IgD-negative memory B cell (primary cell): ENCODE measurements at regions not wholly inside any gene's neighbourhood (a gene's known extent, or its start where the extent isn't known, plus 50 kb on each side); places are given as distances from the start of the nearest gene placed in this dataset.

Experiments used
- H3K27ac Mint-ChIP-seq, 3 donors: one replicate each; pipeline ENCODE4 v1.8.0; 2020 to 2022; ENCODE audit warnings: mild to moderate bottlenecking in 3 of 3, mixed read lengths in 3 of 3, moderate library complexity in 1 of 3
- H3K27me3 Mint-ChIP-seq: one replicate; pipeline ENCODE4 v1.8.0; 2021; ENCODE audit warnings: mixed read lengths
- H3K36me3 Mint-ChIP-seq: one replicate; pipeline ENCODE4 v1.8.0; 2020; ENCODE audit warnings: mild to moderate bottlenecking, mixed read lengths
- H3K4me1 Mint-ChIP-seq, 3 donors: one replicate each; pipeline ENCODE4 v1.8.0; 2020 to 2022; ENCODE audit warnings: mixed read lengths in 3 of 3, mild to moderate bottlenecking in 1 of 3
- H3K4me3 Mint-ChIP-seq, 4 donors: one replicate each; pipeline ENCODE4 v1.8.0; 2020 to 2022; ENCODE audit warnings: mild to moderate bottlenecking in 4 of 4, mixed read lengths in 4 of 4, moderate library complexity in 3 of 4
- H3K9me3 Mint-ChIP-seq, 3 donors: one replicate each; pipeline ENCODE4 v1.8.0; 2020 to 2021; ENCODE audit warnings: mixed read lengths in 3 of 3, mild to moderate bottlenecking in 1 of 3

- no peaks in the 10 kb centered on the region for H3K36me3 Mint-ChIP-seq
- H3K27me3 Mint-ChIP-seq, result no peaks in the 10 kb centered on the region
- peak overlapping the region in 2 of 4 donors; percentile 10 to 66 for H3K4me3 Mint-ChIP-seq
- H3K9me3 Mint-ChIP-seq, result no peaks in the 10 kb centered on the region
- H3K27ac Mint-ChIP-seq, result peak overlapping the region; percentile 9 to 76 (median 58)
- peaks cover 39 to 49% (median 45%) of the 10 kb centered on the region in 3 donors for H3K4me1 Mint-ChIP-seq
Measured at GRCh38 chr9:109963079-109963478, 183.1 kb downstream of the PALM2AKAP2 start.

GRCh38 chr9:109966643-109967368 lies 186.8 kb downstream of the PALM2AKAP2 start:
- no peaks in the 10 kb centered on the region for H3K9me3 Mint-ChIP-seq
- no peaks in the 10 kb centered on the region for H3K27me3 Mint-ChIP-seq
- H3K27ac Mint-ChIP-seq, result peak overlapping the region; percentile 94 to 98 (median 97)
- H3K4me3 Mint-ChIP-seq, result peak overlapping the region; percentile 70 to 92 (median 80)
- no peaks in the 10 kb centered on the region for H3K36me3 Mint-ChIP-seq
- H3K4me1 Mint-ChIP-seq, result peaks cover 49 to 71% (median 52%) of the 10 kb centered on the region in 3 donors

GRCh38 chr9:109967651-109968642 lies 187.9 kb downstream of the PALM2AKAP2 start:
- H3K4me1 Mint-ChIP-seq, result peaks cover 54 to 80% (median 61%) of the 10 kb centered on the region in 3 donors
- peak overlapping the region; percentile 94 to 98 (median 97) for H3K27ac Mint-ChIP-seq
- no peaks in the 10 kb centered on the region for H3K27me3 Mint-ChIP-seq
- no peaks in the 10 kb centered on the region for H3K36me3 Mint-ChIP-seq
- peak overlapping the region; percentile 44 to 92 (median 80) for H3K4me3 Mint-ChIP-seq
- no peaks in the 10 kb centered on the region for H3K9me3 Mint-ChIP-seq

DNA sequence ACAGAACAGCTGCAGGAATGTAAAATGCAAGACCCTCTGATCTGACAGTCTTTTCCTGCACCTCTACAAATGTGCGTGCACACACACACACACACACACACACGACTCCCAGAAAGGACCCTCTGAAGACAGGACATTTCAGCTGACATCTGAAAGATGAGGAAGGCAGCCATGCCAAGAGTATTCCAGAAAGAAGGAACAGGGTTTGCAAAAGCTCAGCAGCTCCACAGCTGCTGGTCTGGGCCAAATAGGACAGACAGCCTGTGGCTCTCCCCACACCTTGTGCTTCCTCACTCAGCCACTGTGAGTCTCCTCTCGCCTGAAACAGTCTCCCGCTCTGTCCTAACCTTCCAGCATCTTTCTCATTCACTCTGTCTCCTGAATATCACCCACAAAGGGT lies 189.0 kb downstream of the PALM2AKAP2 start:
- Mint-ChIP-seq H3K36me3 (no peaks in the 10 kb centered on the region), H3K9me3 (no peaks in the 10 kb centered on the region), H3K4me1 (peaks cover 54 to 81% (median 66%) of the 10 kb centered on the region in 3 donors), H3K27ac (peak overlapping the region; percentile 94 to 98 (median 97)), H3K4me3 (peak overlapping the region in 3 of 4 donors; percentile 73 to 88 (median 86)), H3K27me3 (no peaks in the 10 kb centered on the region)

- no peaks in the 10 kb centered on the region for H3K27me3 Mint-ChIP-seq
- no peaks in the 10 kb centered on the region for H3K9me3 Mint-ChIP-seq
- no peaks in the 10 kb centered on the region for H3K36me3 Mint-ChIP-seq
- H3K4me1 Mint-ChIP-seq, result peaks cover 61 to 85% (median 73%) of the 10 kb centered on the region in 3 donors
- H3K27ac Mint-ChIP-seq, result peak overlapping the region; percentile 94 to 98 (median 97)
- peak overlapping the region in 3 of 4 donors; percentile 67 to 88 (median 73) for H3K4me3 Mint-ChIP-seq
Measured at GRCh38 chr9:109969573-109970237, 189.7 kb downstream of the PALM2AKAP2 start.

GRCh38 chr9:109971226-109971625 lies 191.2 kb downstream of the PALM2AKAP2 start:
- Mint-ChIP-seq H3K9me3 (peaks cover 0 to 2% (median 0%) of the 10 kb centered on the region in 3 donors), H3K27ac (peak overlapping the region; percentile 77 to 95 (median 91)), H3K27me3 (no peaks in the 10 kb centered on the region), H3K36me3 (no peaks in the 10 kb centered on the region), H3K4me1 (peaks cover 56 to 88% (median 77%) of the 10 kb centered on the region in 3 donors), H3K4me3 (no peak overlapping the region)

DNA sequence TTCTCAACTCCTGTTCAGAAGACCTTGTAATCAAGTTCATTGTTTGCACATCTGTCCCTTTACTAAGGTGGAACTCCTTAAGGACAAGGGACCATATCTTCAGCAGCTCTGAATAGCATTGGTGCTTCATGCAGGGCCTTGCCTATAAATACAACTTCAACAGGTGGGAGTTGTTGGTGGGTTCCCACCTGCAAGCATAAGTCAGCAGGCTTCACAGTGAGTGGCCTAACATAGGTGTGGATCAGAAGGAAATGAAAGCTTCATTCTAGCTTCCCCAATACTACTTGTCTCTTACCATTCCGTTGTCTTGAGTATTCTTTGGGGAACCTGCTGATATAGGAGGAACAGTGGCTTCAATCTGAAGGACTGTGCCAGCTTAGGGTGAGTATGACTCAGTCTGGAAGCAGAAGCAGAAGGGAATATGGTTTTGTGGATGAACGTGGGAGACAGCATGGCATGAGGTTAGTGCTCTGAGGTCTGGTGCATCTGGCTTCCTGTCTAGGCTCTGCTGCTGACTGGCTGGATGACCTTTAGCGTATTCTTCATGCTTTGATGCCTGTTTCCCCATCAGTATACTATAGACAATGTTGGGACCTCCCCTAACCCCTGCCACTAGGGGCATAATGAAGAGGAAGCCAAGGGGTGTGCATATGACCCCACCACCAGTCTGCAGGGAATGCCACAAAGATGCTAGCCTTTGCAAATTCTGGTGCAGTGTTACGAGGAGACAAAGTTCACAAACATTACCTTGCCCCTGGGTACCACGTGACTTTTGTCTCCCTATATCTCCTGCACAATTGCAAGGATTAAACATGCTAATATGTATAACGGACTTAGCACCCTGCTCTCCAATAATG lies 192.3 kb downstream of the PALM2AKAP2 start:
- H3K9me3 Mint-ChIP-seq, result peaks cover 0 to 2% (median 0%) of the 10 kb centered on the region in 3 donors
- no peaks in the 10 kb centered on the region for H3K27me3 Mint-ChIP-seq
- H3K4me1 Mint-ChIP-seq, result peaks cover 50 to 88% (median 77%) of the 10 kb centered on the region in 3 donors
- H3K27ac Mint-ChIP-seq, result peak overlapping the region; percentile 77 to 95 (median 91)
- H3K36me3 Mint-ChIP-seq, result no peaks in the 10 kb centered on the region
- H3K4me3 Mint-ChIP-seq, result peak overlapping the region; percentile 36 to 65 (median 44)

- peaks cover 0 to 2% (median 0%) of the 10 kb centered on the region in 3 donors for H3K9me3 Mint-ChIP-seq
- H3K27me3 Mint-ChIP-seq, result no peaks in the 10 kb centered on the region
- H3K4me3 Mint-ChIP-seq, result peak overlapping the region in 2 of 4 donors; percentile 43 to 82
- peak overlapping the region; percentile 75 to 97 (median 95) for H3K27ac Mint-ChIP-seq
- no peaks in the 10 kb centered on the region for H3K36me3 Mint-ChIP-seq
- peaks cover 48 to 86% (median 76%) of the 10 kb centered on the region in 3 donors for H3K4me1 Mint-ChIP-seq
Measured at GRCh38 chr9:109973336-109973735, 193.3 kb downstream of the PALM2AKAP2 start.

DNA sequence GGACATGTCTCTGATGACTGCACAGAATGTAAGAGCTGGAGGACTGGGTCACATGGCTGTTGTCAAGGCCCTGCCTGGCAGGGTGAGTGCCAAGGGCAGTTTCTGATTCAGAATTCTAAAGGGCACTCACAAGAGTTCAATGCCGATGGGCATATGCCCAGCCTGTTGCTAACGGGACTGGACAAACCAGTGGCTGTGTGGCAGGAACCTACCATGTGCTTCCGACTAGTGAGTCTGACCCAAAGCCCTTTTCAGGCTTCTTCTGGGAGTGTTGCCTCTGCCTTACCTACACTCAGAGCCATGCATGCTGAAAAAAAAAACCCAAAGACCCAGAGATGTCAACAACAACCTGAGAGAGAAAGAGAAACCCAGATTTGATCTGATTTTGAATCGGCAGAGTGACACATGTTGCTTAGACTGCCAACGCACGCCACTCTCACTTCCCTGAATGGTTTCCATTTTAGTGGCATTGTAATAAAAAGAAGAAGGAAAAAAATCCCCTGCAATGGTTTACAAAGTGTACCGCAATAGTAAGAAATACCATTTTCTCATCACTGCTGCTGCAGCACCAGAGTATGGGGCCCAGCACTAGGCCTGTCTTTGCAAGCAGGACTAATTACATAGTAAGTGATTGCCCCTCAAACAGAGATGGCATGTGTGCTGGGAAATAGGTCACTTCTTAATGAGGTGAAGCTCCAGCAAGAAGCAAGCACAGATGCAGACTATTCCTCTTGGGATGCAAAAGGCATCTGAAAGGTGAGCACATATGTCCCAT lies 194.3 kb downstream of the PALM2AKAP2 start:
- peaks cover 38 to 79% (median 72%) of the 10 kb centered on the region in 3 donors for H3K4me1 Mint-ChIP-seq

GRCh38 chr9:109974918-109975276 lies 194.9 kb downstream of the PALM2AKAP2 start:
- H3K36me3 Mint-ChIP-seq, result peaks cover 2% of the 10 kb centered on the region
- peak overlapping the region in 3 of 4 donors; percentile 43 to 82 (median 63) for H3K4me3 Mint-ChIP-seq
- H3K27ac Mint-ChIP-seq, result peak overlapping the region; percentile 75 to 97 (median 95)
- H3K27me3 Mint-ChIP-seq, result no peaks in the 10 kb centered on the region
- H3K4me1 Mint-ChIP-seq, result peaks cover 37 to 75% (median 69%) of the 10 kb centered on the region in 3 donors
- peaks cover 0 to 2% (median 0%) of the 10 kb centered on the region in 3 donors for H3K9me3 Mint-ChIP-seq

More for the DNA sequence above, 194.3 kb downstream of the PALM2AKAP2 start:
- Mint-ChIP-seq H3K4me3 (peak overlapping the region; percentile 1 to 82 (median 61)), H3K27ac (peak overlapping the region; percentile 75 to 97 (median 95)), H3K27me3 (no peaks in the 10 kb centered on the region), H3K36me3 (peaks cover under 1% of the 10 kb centered on the region), H3K9me3 (peaks cover 0 to 2% (median 0%) of the 10 kb centered on the region in 3 donors)

DNA sequence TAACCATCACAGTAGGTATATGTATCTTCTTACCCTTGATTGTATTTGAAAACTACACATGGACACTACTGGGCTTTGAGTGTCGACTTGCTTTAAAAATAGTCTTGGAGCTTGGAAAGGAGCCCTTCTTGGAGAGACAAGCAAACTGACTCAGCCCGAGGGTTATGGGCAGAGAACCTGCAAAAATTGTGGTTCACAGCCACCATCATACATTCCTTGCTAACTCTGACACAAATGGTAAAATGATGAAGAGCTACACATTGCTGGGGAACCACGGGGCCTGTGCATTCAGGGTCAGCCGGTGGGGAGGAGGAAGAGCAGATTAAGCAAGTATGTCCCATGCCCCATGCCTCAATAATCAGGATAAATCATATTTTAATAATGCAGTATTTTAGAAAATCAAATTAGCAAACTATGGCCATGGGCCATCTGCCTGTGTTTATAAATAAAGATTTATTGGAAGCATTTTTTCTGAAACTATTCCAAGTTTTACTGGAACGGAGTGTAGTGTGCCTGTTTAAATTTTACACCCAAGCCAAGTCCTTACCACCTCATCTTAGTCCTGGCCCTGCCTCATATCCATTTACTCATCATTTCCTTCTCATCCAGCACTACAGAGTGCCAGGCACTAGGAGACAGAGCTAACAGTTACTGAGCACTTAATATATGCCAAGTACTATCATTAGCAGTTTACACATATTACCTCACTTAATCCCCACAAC lies 195.7 kb downstream of the PALM2AKAP2 start:
- Mint-ChIP-seq H3K4me3 (peak overlapping the region in 1 of 4 donors; percentile 29), H3K27ac (peak overlapping the region; percentile 75 to 95 (median 93)), H3K4me1 (peaks cover 37 to 70% (median 68%) of the 10 kb centered on the region in 3 donors), H3K36me3 (peaks cover 2% of the 10 kb centered on the region), H3K9me3 (peaks cover 0 to 2% (median 0%) of the 10 kb centered on the region in 3 donors), H3K27me3 (no peaks in the 10 kb centered on the region)

- Mint-ChIP-seq H3K36me3 (peaks cover 2% of the 10 kb centered on the region), H3K9me3 (peaks cover 0 to 2% (median 0%) of the 10 kb centered on the region in 3 donors), H3K4me3 (peak overlapping the region in 1 of 4 donors; percentile 68), H3K27me3 (no peaks in the 10 kb centered on the region), H3K4me1 (peaks cover 37 to 70% (median 68%) of the 10 kb centered on the region in 3 donors), H3K27ac (peak overlapping the region; percentile 27 to 95 (median 93))
Measured at GRCh38 chr9:109976303-109976702, 196.3 kb downstream of the PALM2AKAP2 start.
